Right cardiac atrium (tissue), 5 donors: ENCODE measurements at regions not wholly inside any gene's neighbourhood (a gene's known extent, or its start where the extent isn't known, plus 50 kb on each side); places are given as distances from the start of the nearest gene placed in this dataset.

Experiments used
- ATAC-seq, 2 donors: fragments of 200-7000 bp; cut with Tn5 transposase; one replicate each; pipeline versions ENCODE4 v1.8.0 to v1.9.1; 2020; ENCODE audit warnings: moderate library complexity in 2 of 2, mild to moderate bottlenecking in 1 of 2
- DNase-seq, 3 donors: peaks; one replicate each; pipeline ENCODE4 v3.0.0-alpha.2; 2020
- H3K27ac ChIP-seq: one replicate; pipeline ENCODE4 v1.5.1; 2013; ENCODE audit warnings: mild to moderate bottlenecking, low read length, control low read depth, moderate library complexity
- H3K27me3 ChIP-seq: one replicate; pipeline ENCODE4 v1.6.1; 2013; ENCODE audit not compliant: control insufficient read depth, insufficient read depth
- H3K4me1 ChIP-seq: one replicate; pipeline ENCODE4 v1.6.1; 2013; ENCODE audit warnings: low read length; ENCODE audit not compliant: control insufficient read depth, insufficient read depth
- H3K4me3 ChIP-seq: one replicate; pipeline ENCODE4 v1.5.1; 2013; ENCODE audit warnings: low read length, control low read depth
- H3K9me3 ChIP-seq: one replicate; pipeline ENCODE4 v1.6.1; 2013; ENCODE audit warnings: low read length; ENCODE audit not compliant: control insufficient read depth
- WGBS: extraction: QIAGEN DNeasy Blood & Tissue Kit; methylation state at CpG from one replicate; pipeline ENCODE4 v1.1.7; 2013; 5-methylcytosine and 5-hydroxymethylcytosine counted together
- intact Hi-C, 4 donors: fragments of 100-400 bp; cut with DNase I; formaldehyde crosslinking; loops; one replicate each; pipeline versions ENCODE4 v1.11.0 to v1.14.0; 2022 to 2023
- donor health status: healthy with polysubstance abuse.
- donor health status: DM: no; HTN: yes; CAD: no.
- donor health status: DM: no; HTN: no; CAD: no.
- donor health status: DM: no; HTN: yes; CAD: no; lungs with severe emphysema.
- donor health status: DM: yes; HTN: yes; CAD: no.

- Histone ChIP-seq H3K4me3 (no peak overlapping the region), H3K9me3 (no peaks in the 10 kb centered on the region), H3K27me3 (no peaks in the 10 kb centered on the region), H3K4me1 (no peaks in the 10 kb centered on the region), H3K27ac (no peak overlapping the region)
- intact Hi-C loops: no loop called here
- WGBS: 45% methylated on average over 3 of the region's 3 CpGs
- ATAC-seq (no peak), DNase-seq (no peak)
Measured at GRCh38 chr1:98034505-98034904, 113.7 kb upstream of the DPYD start.

GRCh38 chr1:98032958-98033357, 112.1 kb upstream of the DPYD start:
- Histone ChIP-seq H3K4me3 (no peak overlapping the region), H3K4me1 (no peaks in the 10 kb centered on the region), H3K27me3 (no peaks in the 10 kb centered on the region), H3K27ac (no peak overlapping the region), H3K9me3 (no peaks in the 10 kb centered on the region)
- WGBS: 85% methylated on average over 1 of the region's 1 CpG
- ATAC-seq: no peak
- DNase-seq: no peak
- intact Hi-C loops: no loop called here

DNA sequence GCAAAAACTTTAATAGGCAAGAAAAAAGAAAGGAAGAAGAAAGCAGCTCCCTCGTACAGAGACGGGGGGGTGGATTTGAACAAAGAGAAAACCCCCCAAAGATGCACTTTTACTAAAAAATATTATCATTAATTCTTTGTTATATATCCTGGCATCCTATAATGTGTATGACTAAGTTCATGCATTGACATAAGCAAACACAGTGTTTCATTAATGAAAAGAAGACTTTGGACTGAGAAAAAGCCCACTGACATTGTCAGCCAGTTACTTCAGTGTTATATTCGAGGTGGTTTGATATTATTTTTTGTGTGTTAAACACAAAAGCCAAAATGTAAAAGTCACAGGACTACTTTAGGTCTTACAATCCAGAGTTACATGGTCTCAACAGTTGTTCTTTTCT, 110.1 kb upstream of the DPYD start:
- H3K27ac ChIP-seq: no peak overlapping the region
- no peaks in the 10 kb centered on the region for H3K9me3 ChIP-seq
- ATAC-seq (no peak), DNase-seq (no peak)
- intact Hi-C loops: no loop called here
- WGBS: 63% methylated on average over 3 of the region's 3 CpGs
- H3K27me3 ChIP-seq: no peaks in the 10 kb centered on the region
- no peak overlapping the region for H3K4me3 ChIP-seq
- no peaks in the 10 kb centered on the region for H3K4me1 ChIP-seq

- intact Hi-C loops: no loop called here
- H3K27me3 ChIP-seq: no peaks in the 10 kb centered on the region
Measured at GRCh38 chr1:98030483-98030882, 109.6 kb upstream of the DPYD start.

GRCh38 chr1:98028800-98029199, 108.0 kb upstream of the DPYD start:
- intact Hi-C loops: no loop called here
- H3K27me3 ChIP-seq: no peaks in the 10 kb centered on the region
- WGBS: 82% methylated on average over 6 of the region's 6 CpGs
- DNase-seq (no peak), ATAC-seq (no peak)
- no peak overlapping the region for H3K27ac ChIP-seq
- H3K9me3 ChIP-seq: no peaks in the 10 kb centered on the region
- no peak overlapping the region for H3K4me3 ChIP-seq
- no peaks in the 10 kb centered on the region for H3K4me1 ChIP-seq

More at GRCh38 chr1:98030483-98030882, 109.6 kb upstream of the DPYD start:
- ATAC-seq (no peak), DNase-seq (no peak)
- H3K4me1 ChIP-seq: no peaks in the 10 kb centered on the region
- H3K9me3 ChIP-seq: no peaks in the 10 kb centered on the region
- no peak overlapping the region for H3K27ac ChIP-seq
- H3K4me3 ChIP-seq: no peak overlapping the region

DNA sequence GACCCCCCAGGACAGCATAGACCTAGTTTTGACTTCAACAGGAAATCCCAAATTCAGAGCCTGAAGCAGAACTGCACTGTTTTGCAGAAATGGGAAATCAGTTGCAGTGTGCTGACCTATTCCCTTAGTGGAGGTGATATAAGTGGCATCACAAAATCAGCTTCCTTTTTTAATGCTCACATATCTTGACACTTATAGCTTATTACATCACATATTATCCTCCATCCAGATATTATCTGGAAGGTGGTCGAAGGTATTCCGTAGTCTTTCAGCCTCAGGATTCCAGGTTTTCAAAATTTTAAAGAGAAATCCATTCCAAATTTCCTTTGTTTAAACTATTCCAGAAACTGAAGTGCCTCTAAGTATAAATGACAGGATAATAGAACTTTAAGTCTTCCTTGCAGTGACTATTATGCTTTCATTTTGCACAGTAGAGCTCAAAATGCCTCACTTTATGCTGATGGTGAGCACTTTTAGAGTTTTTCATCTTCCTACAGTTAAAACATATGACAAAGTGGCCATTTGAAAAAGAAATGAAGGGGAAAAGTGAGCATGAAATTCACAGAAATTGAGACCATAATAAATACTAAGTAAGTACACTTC, 106.4 kb upstream of the DPYD start:
- intact Hi-C loops: no loop called here
- Histone ChIP-seq H3K27me3 (no peaks in the 10 kb centered on the region), H3K4me1 (no peaks in the 10 kb centered on the region), H3K4me3 (no peak overlapping the region), H3K9me3 (no peaks in the 10 kb centered on the region), H3K27ac (no peak overlapping the region)
- 89% methylated on average over 2 of the region's 2 CpGs for WGBS
- DNase-seq (no peak), ATAC-seq (no peak)

- Histone ChIP-seq H3K27ac (no peak overlapping the region), H3K27me3 (no peaks in the 10 kb centered on the region), H3K4me1 (no peaks in the 10 kb centered on the region), H3K4me3 (no peak overlapping the region), H3K9me3 (no peaks in the 10 kb centered on the region)
- 72% methylated on average over 3 of the region's 3 CpGs for WGBS
- intact Hi-C loops: no loop called here
- DNase-seq: no peak
- no peak for ATAC-seq
Measured at GRCh38 chr1:98025858-98026257, 105.0 kb upstream of the DPYD start.

- DNase-seq (no peak), ATAC-seq (no peak)
- Histone ChIP-seq H3K27me3 (no peaks in the 10 kb centered on the region), H3K4me1 (no peaks in the 10 kb centered on the region), H3K4me3 (no peak overlapping the region), H3K27ac (no peak overlapping the region), H3K9me3 (no peaks in the 10 kb centered on the region)
- WGBS: 55% methylated on average over 3 of the region's 3 CpGs
- intact Hi-C loops: no loop called here
Measured at GRCh38 chr1:98021126-98021525, 100.3 kb upstream of the DPYD start.

DNA sequence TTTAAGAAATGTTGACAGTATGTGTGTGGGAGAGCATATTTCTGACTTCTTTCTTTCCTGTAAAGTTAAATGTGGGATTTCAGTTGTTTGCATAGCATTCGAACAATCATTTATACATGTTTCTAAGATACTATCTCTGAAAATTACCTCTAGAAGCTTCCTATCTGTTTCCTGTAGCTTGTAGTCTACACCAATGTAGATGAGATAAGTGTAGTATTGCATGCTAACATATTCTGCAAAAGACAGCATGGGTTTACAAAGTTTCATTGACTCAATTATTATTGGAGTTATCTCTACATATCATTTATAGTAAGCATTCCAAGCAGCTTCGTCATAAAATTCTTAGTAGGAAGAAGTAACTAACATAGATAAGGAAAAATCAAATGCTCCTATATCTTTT, 98.9 kb upstream of the DPYD start:
- DNase-seq (no peak), ATAC-seq (no peak)
- Histone ChIP-seq H3K27me3 (no peaks in the 10 kb centered on the region), H3K27ac (no peak overlapping the region), H3K4me1 (no peaks in the 10 kb centered on the region), H3K4me3 (no peak overlapping the region), H3K9me3 (no peaks in the 10 kb centered on the region)
- intact Hi-C loops: no loop called here
- WGBS: 41% methylated on average over 2 of the region's 2 CpGs

DNA sequence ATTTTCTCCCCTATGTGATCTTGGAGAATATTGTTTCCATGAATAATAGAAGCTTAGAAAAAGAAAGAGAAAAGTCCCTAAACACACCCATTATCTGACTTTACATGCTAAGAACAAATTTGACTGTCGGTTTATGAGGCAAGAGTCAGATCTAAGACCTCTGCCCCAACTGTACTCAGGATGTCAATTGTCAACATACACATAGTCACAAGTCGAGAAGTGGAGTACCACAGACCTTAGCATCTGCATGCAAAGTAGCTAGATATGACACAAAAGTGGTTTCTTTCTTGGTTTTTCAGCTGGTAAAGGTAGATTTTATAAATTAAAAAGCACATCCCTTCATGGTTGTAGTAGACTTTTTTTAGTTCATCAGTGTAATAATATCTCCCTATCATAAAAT, 97.2 kb upstream of the DPYD start:
- Histone ChIP-seq H3K27me3 (no peaks in the 10 kb centered on the region), H3K4me1 (no peaks in the 10 kb centered on the region), H3K27ac (no peak overlapping the region), H3K4me3 (no peak overlapping the region), H3K9me3 (no peaks in the 10 kb centered on the region)
- 64% methylated on average over 2 of the region's 2 CpGs for WGBS
- intact Hi-C loops: no loop called here
- DNase-seq: no peak
- ATAC-seq: no peak

- H3K4me1 ChIP-seq: no peaks in the 10 kb centered on the region
Measured at GRCh38 chr1:98017184-98017583, 96.3 kb upstream of the DPYD start.

DNA sequence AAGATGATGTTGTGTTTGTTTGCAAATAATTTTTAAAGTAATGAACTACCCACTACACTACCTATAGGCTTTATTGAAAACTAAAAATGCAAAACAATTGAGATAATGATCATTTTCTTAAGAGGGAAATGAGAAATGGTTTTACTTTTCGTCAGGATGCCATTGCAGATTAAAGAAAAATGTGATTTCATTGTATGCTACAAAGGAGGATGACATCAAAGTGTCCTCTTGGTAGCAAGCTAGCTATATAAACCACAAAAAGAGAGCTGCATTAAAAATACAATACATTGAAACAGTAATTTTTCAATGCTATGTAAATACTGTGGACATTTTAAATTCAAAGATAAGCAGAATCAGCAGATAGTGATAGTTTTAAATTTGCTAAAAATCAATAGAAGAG, 87.5 kb upstream of the DPYD start:
- intact Hi-C loops: no loop called here
- Histone ChIP-seq H3K4me1 (no peaks in the 10 kb centered on the region), H3K27ac (no peak overlapping the region), H3K9me3 (no peaks in the 10 kb centered on the region), H3K4me3 (no peak overlapping the region), H3K27me3 (no peaks in the 10 kb centered on the region)
- DNase-seq: no peak
- WGBS: 57% methylated on average over 1 of the region's 1 CpG
- no peak for ATAC-seq

More at GRCh38 chr1:98017184-98017583, 96.3 kb upstream of the DPYD start:
- no peaks in the 10 kb centered on the region for H3K27me3 ChIP-seq
- no peak overlapping the region for H3K27ac ChIP-seq
- intact Hi-C loops: no loop called here
- ATAC-seq (no peak), DNase-seq (no peak)
- no peaks in the 10 kb centered on the region for H3K9me3 ChIP-seq
- no peak overlapping the region for H3K4me3 ChIP-seq
